RWPE1 (cell line): ENCODE measurements at regions not wholly inside any gene's neighbourhood (a gene's known extent, or its start where the extent isn't known, plus 50 kb on each side); places are given as distances from the start of the nearest gene placed in this dataset.
A peak's percentile ranks its signal among the peaks of the same experiment; 100 is the strongest.

Experiments used
- CTCF ChIA-PET: fragments of 350-600 bp; sonication (Branson Sonifier 250); formaldehyde crosslinking; extraction: SDS; loops from one replicate; lab custom pipeline; 2021; lab: Yijun Ruan, JAX
- POLR2A ChIA-PET: fragments of 400-600 bp; formaldehyde crosslinking; extraction: SDS; loops from one replicate; lab custom pipeline; 2020; ENCODE audit warnings: antibody characterized with exemption; ENCODE audit not compliant: low non-redundant PET; lab: Yijun Ruan, JAX
- DNase-seq: peaks from one replicate; pipeline ENCODE4 v3.0.0; 2012; ENCODE audit warnings: low spot score
- H3K27ac ChIP-seq: fragments of 450-650 bp; 2 replicates; pipeline ENCODE4 v1.5.1; 2017
- TF ChIP-seq, protein P1 (sequence below): fragments of 450-650 bp; conservative IDR thresholded peaks from 2 replicates; pipeline ENCODE4 v1.5.1; 2017; ENCODE audit warnings: low read depth, mild to moderate bottlenecking

DNA sequence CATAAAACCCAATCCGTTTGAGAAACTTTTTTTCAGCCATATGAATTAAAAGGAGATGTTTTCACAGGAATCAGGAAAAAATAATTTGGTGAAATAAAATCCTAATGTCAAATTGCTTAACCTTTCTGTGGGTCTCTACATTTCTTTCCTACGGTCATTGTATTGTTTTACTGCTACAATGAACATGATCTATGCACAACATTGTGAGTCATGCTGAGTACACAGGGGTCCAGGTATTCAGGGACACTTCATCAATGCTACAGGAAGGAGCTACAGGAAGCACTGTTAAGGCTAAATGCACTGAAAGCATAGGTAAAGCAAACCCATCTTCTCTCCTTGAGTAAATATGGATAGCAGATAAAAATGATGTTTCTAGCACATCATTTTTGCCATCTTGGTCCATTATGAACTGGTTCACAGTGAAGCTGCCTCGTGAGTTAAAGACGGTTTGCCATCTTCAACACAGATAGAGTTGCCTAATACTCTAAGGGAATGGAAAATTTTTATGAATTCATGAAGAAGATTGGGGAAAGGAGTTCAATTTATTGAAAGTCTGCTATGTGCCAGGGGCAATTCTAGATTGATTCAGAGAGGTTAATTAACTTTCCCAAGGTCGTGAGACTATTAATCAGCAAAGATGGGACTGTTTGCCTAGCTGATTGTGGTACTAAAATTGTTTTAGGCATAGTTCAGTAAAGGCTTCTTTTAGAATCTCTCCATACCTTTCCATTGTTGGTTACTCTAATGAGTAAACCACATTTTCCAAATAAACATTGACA, 85.5 kb downstream of the DIRAS2 start:
- peak; percentile 22 for DNase-seq
- no peak overlapping the region for H3K27ac ChIP-seq
- POLR2A ChIA-PET, result no interaction called here
- CTCF ChIA-PET, result no interaction called here
- TF ChIP-seq, protein P1, sequence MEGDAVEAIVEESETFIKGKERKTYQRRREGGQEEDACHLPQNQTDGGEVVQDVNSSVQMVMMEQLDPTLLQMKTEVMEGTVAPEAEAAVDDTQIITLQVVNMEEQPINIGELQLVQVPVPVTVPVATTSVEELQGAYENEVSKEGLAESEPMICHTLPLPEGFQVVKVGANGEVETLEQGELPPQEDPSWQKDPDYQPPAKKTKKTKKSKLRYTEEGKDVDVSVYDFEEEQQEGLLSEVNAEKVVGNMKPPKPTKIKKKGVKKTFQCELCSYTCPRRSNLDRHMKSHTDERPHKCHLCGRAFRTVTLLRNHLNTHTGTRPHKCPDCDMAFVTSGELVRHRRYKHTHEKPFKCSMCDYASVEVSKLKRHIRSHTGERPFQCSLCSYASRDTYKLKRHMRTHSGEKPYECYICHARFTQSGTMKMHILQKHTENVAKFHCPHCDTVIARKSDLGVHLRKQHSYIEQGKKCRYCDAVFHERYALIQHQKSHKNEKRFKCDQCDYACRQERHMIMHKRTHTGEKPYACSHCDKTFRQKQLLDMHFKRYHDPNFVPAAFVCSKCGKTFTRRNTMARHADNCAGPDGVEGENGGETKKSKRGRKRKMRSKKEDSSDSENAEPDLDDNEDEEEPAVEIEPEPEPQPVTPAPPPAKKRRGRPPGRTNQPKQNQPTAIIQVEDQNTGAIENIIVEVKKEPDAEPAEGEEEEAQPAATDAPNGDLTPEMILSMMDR, result no peak

DNA sequence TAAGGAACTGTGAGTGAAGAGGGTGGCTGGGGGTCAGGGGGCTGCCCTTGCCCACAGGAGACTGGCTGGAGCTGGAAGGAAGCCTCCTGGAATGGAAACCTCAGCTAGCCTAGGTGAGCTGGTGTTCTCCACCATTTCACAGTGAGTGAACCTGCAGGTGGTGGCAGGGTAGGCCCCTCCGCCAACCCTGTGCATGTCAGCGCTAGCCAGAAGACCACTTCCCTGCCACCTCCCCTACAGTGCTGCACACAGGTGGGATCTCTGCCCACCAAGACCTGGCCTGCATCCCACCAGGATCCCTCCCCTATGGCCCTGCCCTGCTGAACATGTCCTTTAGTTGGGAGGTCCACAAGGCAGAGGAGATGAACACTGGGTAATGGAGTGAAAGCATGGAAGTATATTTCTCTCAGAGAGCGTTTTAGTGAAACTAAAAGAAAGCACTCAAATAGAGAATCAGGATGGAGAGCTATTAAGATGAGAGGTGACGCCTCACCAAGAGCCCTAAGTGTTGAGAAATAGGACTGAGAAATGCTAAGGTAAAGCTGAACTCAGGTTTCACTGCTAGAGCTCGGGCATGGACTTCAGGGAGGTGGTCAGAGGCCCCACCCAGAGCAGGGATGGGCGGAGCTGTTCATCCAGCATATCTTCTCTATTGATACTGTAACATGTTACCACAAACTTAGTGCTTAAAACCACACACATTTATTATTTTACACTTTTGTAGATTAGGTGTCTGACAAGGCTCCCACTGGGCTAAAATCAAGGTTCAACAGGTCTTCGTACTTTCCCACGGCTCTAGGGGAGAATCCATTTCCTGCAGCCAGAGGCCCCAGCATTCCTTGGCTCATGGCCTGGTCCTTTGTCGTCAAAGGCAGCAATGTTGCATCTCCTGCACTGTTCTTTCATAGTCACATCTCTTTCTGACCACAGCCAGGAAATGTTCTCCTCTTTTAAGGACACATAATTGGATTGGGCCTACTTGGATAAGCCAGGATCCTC, 83.2 kb downstream of the DIRAS2 start:
- no peak overlapping the region for H3K27ac ChIP-seq
- TF ChIP-seq, protein P1, result no peak
- DNase-seq, result no peak
- POLR2A ChIA-PET, result no interaction called here
- CTCF ChIA-PET, result no interaction called here
